GM21367 (cell line): ENCODE measurements at regions not wholly inside any gene's neighbourhood (a gene's known extent, or its start where the extent isn't known, plus 50 kb on each side); places are given as distances from the start of the nearest gene placed in this dataset.

Experiments
- ATAC-seq: cut with Tn5 transposase; IDR thresholded peaks from one replicate; pipeline ENCODE4 v1.9.1; 2021; ENCODE audit not compliant: unreplicated experiment

DNA sequence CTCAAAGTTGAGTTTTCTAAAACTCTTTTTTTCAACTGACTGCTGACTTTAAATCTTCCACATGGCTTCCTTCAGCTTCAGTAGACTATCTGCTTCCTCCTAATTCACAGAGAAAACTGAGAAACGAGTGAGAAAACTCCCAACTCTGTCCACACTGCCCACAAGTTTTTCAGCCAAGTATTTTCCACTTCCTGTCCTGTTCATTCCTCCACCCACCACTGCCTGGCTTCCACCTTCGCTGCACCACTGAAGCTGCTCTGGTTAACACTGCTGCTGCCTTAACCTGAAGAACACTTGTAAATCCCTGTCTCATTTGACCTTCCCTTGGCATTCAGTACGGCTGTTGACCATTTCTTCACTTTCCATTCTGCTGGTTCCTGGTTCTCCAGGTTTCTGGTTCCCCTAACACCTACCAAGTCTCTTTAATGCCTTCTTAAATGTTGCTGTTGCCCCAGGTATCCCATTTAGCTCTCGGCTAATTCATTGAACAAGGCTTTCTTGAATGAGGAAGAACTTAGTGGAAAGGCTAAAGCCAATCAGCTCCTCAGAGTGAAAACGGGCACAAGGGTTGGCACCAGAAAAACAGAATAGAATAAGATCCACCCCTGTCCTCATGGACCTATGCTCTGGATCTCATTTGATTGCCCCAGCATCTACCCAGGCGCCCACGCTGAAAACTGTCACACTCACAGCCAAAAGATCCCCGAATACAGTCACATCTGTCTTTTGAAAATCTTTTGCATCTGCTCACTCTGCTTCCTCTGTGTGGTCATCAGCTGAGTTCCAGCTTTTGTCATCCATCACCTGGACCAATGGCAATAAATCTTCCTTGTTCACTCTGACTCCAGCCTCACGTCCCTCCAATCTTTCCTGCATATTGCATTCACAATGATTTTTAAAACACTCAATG, 104.4 kb upstream of the TAB2 start:
- ATAC-seq: no peak

DNA sequence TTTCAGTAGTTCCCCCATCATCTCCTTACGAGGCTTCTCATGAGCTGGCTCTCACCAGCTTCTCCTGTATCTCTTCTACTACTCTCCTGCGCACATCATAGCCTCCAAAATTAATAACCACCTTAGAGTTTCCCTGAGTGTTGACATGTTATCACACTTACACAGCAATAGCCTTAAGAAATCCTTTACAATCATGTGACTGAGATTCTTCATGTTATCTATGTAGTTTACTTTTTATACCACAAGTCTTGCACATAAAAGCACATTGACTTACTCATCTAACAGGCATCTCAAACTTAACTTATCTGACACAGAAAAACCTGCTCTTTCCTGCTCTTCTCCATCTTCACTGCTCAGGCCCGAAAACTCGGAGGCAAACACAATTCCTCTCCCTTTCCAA, 103.7 kb upstream of the TAB2 start:
- no peak for ATAC-seq

DNA sequence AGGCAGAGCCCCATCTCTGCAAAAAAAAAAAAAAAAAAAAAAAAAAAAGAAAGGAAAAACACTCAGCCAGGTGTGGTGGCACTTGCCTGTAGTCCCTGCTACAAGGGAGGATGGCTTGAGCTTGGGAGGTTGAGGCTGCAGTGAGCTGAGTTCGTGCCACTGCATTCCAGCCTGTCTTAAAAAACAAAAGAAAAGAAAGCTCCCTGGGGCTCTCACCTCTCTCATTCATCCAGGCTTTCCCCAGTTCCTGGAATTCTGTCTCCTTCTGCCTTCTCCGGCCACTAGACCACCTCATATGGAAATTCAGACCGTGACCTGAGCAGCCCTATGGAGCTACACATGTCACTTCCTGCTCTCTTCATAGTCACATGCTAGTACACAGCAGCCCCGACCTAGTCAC, 101.1 kb upstream of the TAB2 start:
- ATAC-seq: no peak

DNA sequence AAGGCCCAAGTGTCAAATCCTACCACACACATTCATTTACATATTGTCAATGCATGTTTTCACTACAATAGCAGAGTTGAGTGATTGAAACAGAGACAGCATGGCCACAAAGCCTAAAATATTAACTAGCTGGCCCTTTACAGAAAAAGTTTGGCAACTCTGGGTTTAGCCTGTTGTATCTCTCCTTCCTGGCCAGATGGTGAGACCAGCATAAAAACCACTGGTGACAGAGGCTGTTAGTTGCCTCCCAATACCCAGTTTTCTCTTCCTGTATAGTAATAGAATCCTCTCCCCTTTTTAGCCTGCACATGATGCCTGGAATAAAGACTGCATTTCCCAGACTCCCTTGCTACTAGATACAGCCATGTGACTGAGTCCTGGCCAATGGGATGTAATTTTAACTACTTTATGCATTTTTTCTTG, 100.0 kb upstream of the TAB2 start:
- ATAC-seq: peak; percentile 50

DNA sequence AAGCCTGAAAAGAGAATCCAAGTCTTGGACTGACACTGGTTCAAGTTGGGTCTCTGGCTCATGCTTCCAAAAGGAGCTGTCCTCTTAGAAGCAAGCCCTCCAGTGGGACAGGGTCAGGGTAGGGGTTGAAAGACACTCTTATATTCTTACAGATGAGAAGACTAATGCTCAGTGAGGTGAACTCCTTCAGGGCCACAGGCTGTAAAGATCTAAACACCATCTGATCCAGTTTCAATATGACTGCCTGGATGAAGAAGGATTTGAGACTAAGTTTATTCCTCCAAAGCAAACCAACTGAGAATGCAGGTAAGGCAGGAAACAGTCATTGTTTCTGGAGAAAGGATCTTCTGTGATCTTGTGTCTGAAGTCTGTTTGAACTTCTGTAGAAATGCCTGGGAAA, 99.0 kb upstream of the TAB2 start:
- no peak for ATAC-seq

DNA sequence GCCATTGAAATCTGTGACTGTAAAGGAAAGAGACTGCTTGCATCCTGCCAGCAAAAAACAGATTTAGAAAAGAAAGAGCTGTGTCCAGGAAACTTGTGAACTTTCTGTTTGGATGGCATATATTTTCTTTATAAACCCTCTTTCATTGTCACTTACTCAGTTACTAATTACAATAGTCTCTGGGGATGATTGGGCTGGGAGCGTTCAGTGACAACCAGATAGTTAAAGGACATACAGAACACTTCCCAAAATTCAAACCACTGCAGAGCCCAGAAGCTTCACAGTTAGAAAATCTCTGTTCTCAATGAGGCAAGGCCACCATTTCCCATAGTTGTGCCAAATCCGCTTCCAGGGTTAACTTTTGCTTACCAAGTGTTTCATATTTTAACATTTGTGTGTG, 98.6 kb upstream of the TAB2 start:
- no peak for ATAC-seq

DNA sequence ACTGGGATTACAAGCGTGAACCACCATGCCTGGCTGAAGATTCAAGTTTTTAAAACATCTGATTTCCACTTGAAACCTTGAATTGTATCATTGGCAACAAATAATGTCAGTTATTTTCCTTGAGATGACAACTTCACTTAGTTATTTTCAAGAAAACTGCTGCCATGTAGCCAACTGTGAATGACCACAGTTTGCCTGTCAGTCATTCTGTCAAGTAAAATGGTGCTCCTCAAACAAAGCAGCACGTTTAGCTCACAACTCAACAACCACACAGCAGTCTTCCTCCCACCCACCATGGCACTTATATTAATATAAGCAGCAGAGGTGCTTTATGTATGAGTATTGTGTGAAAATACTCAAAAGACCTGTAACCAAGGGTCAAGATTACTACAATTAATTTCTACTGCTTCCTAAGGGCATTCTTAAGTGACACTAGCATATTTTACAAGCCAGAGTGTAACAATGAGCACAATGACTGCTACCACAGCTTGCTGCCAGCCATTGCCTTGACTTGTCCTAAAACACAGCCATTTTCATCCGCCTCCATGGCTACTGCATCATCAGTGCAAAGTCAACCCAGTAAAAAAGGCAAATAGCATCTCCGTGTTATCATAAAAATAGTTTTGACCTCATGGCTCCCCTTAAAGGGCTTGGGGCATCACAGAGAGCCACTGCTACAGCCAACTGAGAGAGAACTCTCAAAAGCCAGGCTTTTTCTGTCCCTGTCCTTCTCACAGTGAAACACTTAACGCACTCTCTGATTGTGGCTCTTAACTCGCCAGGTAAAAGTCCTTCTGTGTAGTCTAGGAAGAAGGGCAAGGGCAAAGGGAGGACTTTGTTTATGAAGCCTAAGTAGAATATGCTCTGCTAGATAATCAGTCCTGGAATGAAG, 96.4 kb upstream of the TAB2 start:
- no peak for ATAC-seq

DNA sequence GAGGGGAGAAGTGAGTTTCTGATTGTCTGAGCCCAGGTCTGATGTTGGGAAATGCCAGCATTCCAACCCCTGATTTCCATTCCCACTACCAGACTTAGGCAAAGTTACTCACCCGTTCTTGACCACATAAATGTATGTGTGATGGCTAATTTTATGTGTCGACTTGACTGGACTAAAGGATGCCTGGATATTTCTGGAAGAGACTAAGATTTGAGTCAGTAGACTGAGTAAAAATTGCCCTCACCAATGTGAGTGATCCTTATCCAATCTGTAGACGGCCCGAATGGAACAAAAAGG, 95.8 kb upstream of the TAB2 start:
- ATAC-seq: no peak

DNA sequence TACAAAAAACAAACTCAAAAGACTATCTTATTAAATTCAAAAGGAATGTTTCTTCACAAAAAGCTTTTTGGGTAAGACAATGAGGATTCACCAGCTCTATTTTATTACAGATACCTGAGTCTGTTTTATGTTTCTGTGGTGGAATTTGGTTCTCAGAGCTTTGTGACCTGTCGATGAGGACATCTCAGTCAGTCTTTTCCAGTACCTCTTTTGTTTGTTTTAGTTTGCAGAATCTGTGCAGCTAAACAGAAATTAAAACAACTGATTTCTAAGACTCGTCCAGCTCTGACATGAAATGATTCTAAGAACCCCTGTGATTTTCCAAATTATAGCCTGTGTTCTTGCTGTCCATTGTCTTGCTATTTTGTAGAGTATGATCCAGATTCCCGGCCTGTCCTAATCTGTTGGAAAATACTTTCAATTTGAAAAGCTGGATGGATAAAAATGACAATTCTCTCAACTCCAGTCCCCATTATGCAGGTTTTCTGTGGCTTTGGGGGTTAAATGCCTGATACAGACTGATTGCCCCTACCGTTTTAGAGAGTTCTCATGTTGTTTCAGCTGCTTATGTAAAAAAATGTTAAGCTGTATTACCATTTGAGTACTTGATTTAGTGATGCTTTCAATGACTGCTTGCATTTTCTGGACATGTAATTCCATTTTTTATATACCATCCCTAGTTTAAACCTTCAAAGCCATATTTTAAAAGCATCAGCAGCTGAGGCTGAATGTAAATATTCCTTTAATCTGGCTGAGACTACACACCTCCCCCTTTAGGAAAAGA, 94.2 kb upstream of the TAB2 start:
- ATAC-seq: no peak

DNA sequence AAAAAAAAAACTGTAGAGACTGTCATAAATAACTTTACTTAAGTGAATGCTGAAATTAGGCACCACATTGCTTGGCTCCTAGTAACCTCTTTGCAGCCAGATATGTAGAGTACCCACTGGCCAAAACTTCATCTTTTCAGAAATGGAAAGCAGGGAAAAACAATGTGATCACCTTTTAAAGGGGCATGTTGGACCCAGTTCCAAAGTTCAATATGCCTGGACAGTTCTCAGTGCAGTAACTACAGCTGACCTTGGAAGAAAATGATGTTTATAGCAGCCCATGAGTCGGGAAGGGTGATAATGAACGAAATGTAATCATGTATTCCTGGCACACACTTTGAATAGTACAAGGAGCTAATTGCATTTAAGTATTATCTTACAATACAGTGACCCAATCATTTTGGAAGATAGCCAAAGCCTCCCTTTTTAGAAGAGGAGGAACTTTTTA, 93.6 kb upstream of the TAB2 start:
- no peak for ATAC-seq

DNA sequence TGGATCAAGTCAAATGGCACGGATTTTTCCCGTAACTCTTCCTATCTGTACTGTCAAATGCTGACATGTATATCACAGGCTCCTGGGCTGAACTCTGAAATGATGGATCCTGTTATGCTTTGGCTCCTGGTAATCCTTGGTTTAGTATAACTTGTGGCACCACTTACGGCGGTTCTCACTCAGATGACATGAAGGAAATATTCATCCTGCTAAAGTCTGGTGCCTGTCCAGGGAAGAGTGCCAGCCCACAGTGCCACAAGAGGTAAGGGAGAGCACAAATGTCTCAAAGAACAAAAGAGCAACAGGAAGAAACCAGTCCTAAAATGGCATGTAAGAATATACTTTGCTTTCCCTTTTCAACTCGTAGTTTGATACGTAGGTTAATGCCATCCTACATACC, 93.1 kb upstream of the TAB2 start:
- ATAC-seq: no peak

DNA sequence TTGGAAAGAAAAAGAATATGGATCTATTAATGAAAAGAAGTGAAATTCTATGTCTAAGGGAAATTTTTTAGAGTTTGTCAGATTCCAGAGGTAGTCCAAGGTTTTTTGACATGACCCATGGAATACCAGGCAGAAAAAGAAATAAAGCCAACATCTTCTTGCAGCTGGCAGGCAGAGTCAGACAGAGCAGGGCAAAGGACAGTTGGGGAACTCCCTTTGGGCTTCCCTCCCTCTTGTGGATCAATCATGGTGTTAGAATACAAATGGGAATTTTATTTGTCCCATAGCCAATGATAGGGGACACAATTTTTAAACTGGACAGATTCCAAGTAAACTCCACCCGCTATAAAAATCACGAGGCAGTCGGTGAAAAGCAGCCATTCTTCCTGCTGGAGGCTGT, 92.1 kb upstream of the TAB2 start:
- ATAC-seq: no peak

DNA sequence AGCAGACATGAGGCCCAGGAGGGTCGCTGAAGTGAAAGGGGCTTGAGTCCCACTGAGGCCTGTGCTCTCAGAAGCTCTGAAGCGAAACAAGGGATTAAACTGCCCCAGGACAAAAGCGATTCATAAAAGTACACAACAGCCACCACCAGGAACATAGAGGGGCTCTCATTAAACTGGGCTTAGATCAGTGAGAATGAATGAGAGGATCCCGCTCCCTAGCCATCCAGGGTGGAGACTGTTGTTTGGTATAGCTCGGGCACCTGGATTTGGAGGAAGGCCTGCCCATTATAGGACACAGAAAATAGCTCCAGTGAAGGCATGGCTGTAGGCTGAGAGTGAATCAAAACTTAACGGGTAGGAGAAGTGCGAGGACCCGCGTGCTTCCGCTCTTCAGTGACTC, 91.6 kb upstream of the TAB2 start:
- no peak for ATAC-seq

DNA sequence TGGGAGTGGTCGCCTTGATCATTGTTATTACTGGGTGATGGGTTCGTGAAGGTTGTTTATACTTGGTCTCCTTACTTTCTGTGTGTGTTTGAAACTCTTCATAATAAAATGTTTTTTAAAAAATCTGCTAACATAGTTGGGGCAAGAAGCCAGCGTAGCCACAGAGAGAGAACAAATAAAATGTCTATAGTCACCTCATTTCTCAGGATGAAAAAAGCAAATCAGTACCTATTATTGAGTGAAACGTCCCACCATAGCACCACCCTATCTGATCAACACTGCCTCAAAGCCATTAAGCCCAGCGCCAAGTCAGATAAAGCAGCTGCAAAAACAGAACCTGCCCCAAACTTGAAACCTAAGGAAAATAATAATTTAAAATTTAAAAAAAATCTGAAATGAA, 89.7 kb upstream of the TAB2 start:
- ATAC-seq: no peak

DNA sequence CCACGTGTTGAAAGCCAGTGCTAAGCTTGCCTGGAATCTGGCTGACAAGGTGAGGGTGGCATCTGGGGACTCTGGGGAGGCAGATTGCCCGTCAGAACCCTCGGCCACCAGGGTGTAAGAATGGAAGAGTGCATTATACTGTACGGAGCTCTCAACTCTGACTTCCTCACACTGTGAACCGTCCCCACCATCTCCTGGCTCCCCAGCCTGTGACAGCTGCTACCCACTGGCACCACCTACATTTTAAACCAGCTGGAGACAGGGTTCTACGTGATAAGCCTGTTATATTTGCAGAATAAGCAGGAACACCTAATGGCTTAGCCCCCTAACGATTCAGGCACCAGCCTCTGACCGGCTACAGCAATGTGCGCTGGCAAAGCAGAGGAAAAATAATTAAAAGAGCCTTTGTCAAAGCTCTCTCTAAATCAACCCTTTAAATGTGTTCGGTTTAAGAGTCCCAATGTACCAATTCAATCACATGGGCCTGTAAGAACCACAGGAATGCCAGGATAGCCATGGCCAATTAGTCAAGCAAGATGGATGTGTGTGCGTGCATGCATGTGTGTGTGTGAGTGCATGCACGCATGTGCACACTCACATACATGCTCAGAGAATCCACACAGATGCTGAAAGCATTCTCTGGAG, 89.1 kb upstream of the TAB2 start:
- no peak for ATAC-seq

DNA sequence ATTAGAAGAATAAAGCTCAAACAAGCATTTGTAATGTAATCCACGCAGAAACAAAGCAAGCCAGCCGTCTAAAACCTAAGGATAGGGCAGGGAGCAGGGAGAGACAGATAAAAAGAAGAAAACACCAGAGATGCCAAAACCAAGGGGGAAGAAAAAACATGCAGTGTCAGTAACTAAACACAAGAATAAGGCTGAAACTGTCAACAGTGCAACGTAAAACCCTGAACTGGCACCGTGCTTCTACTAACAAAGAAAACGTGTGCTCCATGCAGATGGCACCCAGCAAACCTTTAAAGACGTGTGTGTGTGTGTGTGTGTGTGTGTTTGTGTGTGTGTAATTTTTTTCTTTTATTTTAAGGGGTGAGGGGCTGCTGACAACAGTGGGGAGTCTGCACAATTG, 88.4 kb upstream of the TAB2 start:
- no peak for ATAC-seq

DNA sequence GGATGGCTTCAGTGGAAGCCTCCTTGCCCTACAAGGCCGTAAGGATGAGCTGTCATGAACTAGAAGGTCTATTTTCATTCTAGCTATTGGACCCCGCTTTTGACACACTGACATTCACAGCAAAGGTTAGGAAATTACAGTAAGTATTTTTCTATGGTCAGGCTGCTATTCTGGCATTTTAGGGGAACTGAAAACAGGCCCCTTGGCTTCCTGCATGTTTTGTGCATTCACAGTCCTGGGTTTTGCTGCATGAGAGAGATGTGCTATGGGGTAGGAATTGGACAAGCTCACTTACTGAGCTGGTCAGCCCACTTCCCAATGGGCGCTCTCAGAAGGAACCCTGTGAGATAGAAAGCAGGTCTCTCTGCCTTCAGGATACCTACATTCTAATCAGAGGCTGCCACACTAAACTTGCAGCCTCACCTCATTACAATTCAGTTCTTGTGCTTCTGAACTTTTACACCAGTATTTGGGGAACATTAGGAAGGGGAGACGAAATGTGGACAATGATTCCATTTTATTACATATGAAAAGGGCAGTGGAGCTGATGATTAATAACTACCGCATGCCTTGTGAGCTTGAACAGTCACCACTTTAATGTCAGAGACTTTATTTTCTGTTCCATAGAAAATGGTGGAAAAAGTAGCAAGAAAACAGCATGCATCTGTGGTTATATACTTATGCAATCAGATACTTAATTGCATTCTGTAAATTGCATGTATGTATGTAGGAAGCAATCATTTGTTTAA, 86.6 kb upstream of the TAB2 start:
- ATAC-seq: no peak

DNA sequence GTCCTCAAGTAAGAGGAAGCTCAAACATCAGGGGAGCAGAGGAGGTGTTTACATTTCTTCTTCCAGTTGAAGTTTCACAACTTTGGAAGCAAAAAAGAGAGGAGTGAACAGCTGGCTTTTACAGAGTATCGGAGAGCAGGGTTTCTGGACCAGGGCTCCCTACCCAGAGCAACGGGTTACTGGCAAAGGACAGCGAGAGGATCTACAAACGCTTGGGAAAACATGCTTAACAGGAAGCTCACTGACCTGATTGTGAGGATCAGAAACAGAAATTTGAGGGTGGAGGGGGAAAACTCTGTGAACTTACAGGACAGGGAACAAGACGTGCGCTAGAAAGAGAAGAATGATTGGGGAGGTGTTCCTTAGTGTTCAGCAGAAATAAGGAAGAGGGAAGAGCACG, 85.7 kb upstream of the TAB2 start:
- no peak for ATAC-seq

DNA sequence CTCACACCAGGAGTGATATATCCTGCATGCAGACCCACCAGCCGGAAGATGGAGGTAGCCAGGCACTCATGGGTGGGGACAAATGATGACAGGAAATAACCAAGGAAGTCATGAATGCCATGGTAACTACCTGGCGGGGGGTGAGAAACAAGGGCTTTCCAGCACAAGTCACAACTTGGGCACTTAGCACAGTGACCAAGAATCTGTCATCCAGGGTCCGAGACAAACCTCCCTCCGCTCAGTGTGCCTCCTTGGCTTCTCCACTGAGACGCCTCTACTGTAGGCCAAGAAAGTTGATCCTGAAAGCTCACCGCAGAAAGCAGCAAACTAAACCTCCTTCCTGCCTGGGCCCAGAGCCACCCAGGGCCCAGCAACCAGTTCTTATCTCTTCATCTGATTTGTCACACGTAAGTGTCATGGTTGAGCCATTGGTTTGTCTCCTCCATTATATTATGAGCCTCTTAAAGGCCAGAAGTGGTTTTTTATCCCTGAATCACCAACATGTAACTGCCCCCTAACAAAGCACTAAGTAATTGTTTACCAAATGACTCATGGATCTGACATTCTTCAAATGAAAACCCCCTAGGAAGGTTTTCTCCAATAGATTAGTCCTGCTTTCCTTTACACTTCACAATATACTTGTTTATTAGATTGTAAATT, 84.3 kb upstream of the TAB2 start:
- no peak for ATAC-seq
